Endodermal cell (in vitro differentiated cells): ENCODE measurements at regions not wholly inside any gene's neighbourhood (a gene's known extent, or its start where the extent isn't known, plus 50 kb on each side); places are given as distances from the start of the nearest gene placed in this dataset.

Experiments used
- DNase-seq: peaks from one replicate; pipeline ENCODE4 v3.0.0-alpha.2; 2017
- H3K27ac ChIP-seq: 2 replicates; pipeline ENCODE4 v1.5.1; 2013; ENCODE audit warnings: mild to moderate bottlenecking, low read depth, low read length, moderate library complexity
- H3K27me3 ChIP-seq: 2 replicates; pipeline ENCODE4 v1.6.1; 2013; ENCODE audit warnings: mild to moderate bottlenecking, low read length, moderate library complexity; ENCODE audit not compliant: insufficient read depth, control insufficient read depth, poor library complexity, severe bottlenecking
- H3K36me3 ChIP-seq: 2 replicates; pipeline ENCODE4 v1.7.0; 2013; ENCODE audit warnings: mild to moderate bottlenecking, low read length, moderate library complexity; ENCODE audit not compliant: control insufficient read depth, insufficient read depth
- H3K4me1 ChIP-seq: one replicate; pipeline ENCODE4 v1.7.0; 2013; ENCODE audit warnings: low read length; ENCODE audit not compliant: control insufficient read depth, insufficient read depth
- H3K4me3 ChIP-seq: 2 replicates; pipeline ENCODE4 v1.5.1; 2013; ENCODE audit warnings: mild to moderate bottlenecking, low read length, moderate library complexity
- H3K9ac ChIP-seq: 2 replicates; pipeline ENCODE4 v1.6.1; 2013; ENCODE audit warnings: mild to moderate bottlenecking, low read length, moderate library complexity; ENCODE audit not compliant: poor library complexity, severe bottlenecking; ENCODE audit errors: extremely low read depth
- H3K9me3 ChIP-seq: 2 replicates; pipeline ENCODE4 v1.6.1; 2013; ENCODE audit warnings: mild to moderate bottlenecking, low read length, moderate library complexity; ENCODE audit not compliant: control insufficient read depth
- H3K27ac Mint-ChIP-seq: 2 replicates; pipeline ENCODE4 v1.8.0; 2020; ENCODE audit warnings: mixed read lengths
- H3K27me3 Mint-ChIP-seq: 2 replicates; pipeline ENCODE4 v1.8.0; 2021; ENCODE audit warnings: mild to moderate bottlenecking, mixed read lengths; ENCODE audit not compliant: insufficient read depth
- H3K36me3 Mint-ChIP-seq: 2 replicates; pipeline ENCODE4 v1.8.0; 2020; ENCODE audit warnings: low read depth, mixed read lengths
- H3K4me1 Mint-ChIP-seq: 2 replicates; pipeline ENCODE4 v1.8.0; 2020; ENCODE audit warnings: mixed read lengths
- H3K4me3 Mint-ChIP-seq: 2 replicates; pipeline ENCODE4 v1.8.0; 2020; ENCODE audit warnings: mild to moderate bottlenecking, moderate library complexity, mixed read lengths
- H3K9me3 Mint-ChIP-seq: 2 replicates; pipeline ENCODE4 v1.8.0; 2020; ENCODE audit warnings: mild to moderate bottlenecking, mixed read lengths
- CTCF ChIP-seq: fragments of 200-600 bp; sonication (generic); conservative IDR thresholded peaks from 2 replicates; pipeline ENCODE4 v1.5.0; 2021; ENCODE audit warnings: antibody characterized with exemption, mild to moderate bottlenecking
- WGBS, 2 experiments: methylation state at CpG; one replicate each; pipeline versions ENCODE4 v1.1.5 to v1.1.7; 2013; ENCODE audit warnings: missing lambda C conversion rate in 2 of 2, mixed read lengths in 1 of 2; ENCODE audit not compliant: insufficient coverage in 1 of 2, insufficient read length in 1 of 2; 5-methylcytosine and 5-hydroxymethylcytosine counted together

DNA sequence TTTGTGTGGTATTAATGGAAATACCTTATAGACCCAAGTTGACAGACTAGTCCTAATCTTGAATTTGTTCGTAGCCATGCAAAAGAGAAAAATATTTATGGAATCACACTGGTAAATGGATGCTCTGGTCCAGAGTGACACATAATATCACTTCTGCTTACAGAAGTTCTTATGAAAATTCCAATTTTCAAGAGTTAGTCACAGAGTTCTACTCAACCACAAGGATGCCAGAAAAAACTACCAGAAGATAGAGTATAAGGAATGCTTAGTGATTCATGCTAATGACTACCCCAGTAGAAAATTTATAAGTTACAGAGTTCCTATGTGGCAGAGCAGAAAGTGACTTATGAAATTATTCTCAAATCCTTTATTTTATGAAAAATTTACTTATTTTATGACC, 1384.8 kb downstream of the FAM133A start:
- no peaks in the 10 kb centered on the region for H3K4me1 ChIP-seq
- no peaks in the 10 kb centered on the region for H3K36me3 ChIP-seq
- no peaks in the 10 kb centered on the region for H3K9me3 Mint-ChIP-seq
- H3K9ac ChIP-seq = no peak overlapping the region
- no peaks in the 10 kb centered on the region for H3K36me3 Mint-ChIP-seq
- no peak overlapping the region for H3K4me3 Mint-ChIP-seq
- H3K27ac ChIP-seq = no peak overlapping the region
- H3K9me3 ChIP-seq = no peaks in the 10 kb centered on the region
- no peaks in the 10 kb centered on the region for H3K27me3 Mint-ChIP-seq
- no CpG with 5 or more reads among the region's 1 CpG for WGBS, 2 experiments
- H3K27ac Mint-ChIP-seq = no peak overlapping the region
- no peak for DNase-seq
- H3K4me3 ChIP-seq = no peak overlapping the region
- no peaks in the 10 kb centered on the region for H3K27me3 ChIP-seq
- no peak for TF ChIP-seq CTCF
- H3K4me1 Mint-ChIP-seq = peaks cover 24% of the 10 kb centered on the region

GRCh38 chrX:95059909-95060308, 1385.9 kb downstream of the FAM133A start:
- no peak for TF ChIP-seq CTCF
- 78% methylated on average over 2 of the region's 2 CpGs; no CpG with 5 or more reads in 1 of the 2 experiments for WGBS, 2 experiments
- Mint-ChIP-seq H3K36me3 (no peaks in the 10 kb centered on the region), H3K27me3 (no peaks in the 10 kb centered on the region), H3K4me1 (peaks cover 24% of the 10 kb centered on the region), H3K9me3 (no peaks in the 10 kb centered on the region), H3K27ac (no peak overlapping the region), H3K4me3 (no peak overlapping the region)
- no peaks in the 10 kb centered on the region for H3K4me1 ChIP-seq
- no peak overlapping the region for H3K27ac ChIP-seq
- H3K4me3 ChIP-seq = no peak overlapping the region
- no peaks in the 10 kb centered on the region for H3K36me3 ChIP-seq
- H3K27me3 ChIP-seq = no peaks in the 10 kb centered on the region
- no peaks in the 10 kb centered on the region for H3K9me3 ChIP-seq
- DNase-seq = no peak
- no peak overlapping the region for H3K9ac ChIP-seq

- H3K27ac Mint-ChIP-seq = no peak overlapping the region
- Histone ChIP-seq H3K9me3 (no peaks in the 10 kb centered on the region), H3K27me3 (no peaks in the 10 kb centered on the region), H3K4me3 (no peak overlapping the region), H3K9ac (no peak overlapping the region), H3K36me3 (no peaks in the 10 kb centered on the region), H3K27ac (no peak overlapping the region), H3K4me1 (no peaks in the 10 kb centered on the region)
- no peak for DNase-seq
- no peaks in the 10 kb centered on the region for H3K27me3 Mint-ChIP-seq
- H3K4me1 Mint-ChIP-seq = no peaks in the 10 kb centered on the region
- no peaks in the 10 kb centered on the region for H3K36me3 Mint-ChIP-seq
- no peak overlapping the region for H3K4me3 Mint-ChIP-seq
- no peak for TF ChIP-seq CTCF
- no peaks in the 10 kb centered on the region for H3K9me3 Mint-ChIP-seq
These were observed 1389.5 kb downstream of the FAM133A start for GRCh38 chrX:95063554-95063953.
